SK-N-SH (cell line): ENCODE measurements at regions not wholly inside any gene's neighbourhood (a gene's known extent, or its start where the extent isn't known, plus 50 kb on each side); places are given as distances from the start of the nearest gene placed in this dataset.

Experiments
- CTCF ChIA-PET: fragments of 300-600, 350-600 bp; formaldehyde crosslinking; extraction: SDS; loops from one replicate; lab custom pipeline; 2021; lab: Yijun Ruan, JAX
- POLR2A ChIA-PET: fragments of 350-600 bp; sonication (Branson Sonifier 250); formaldehyde crosslinking; extraction: SDS; loops from one replicate; lab custom pipeline; 2020; ENCODE audit warnings: antibody characterized with exemption, inconsistent platforms; lab: Yijun Ruan, JAX
- DNase-seq: peaks from one replicate; pipeline ENCODE4 v3.0.0; 2012
- H2AFZ ChIP-seq: fragments of 200-600 bp; sonication (generic); 2 replicates; pipeline ENCODE4 v1.8.1; 2016; ENCODE audit warnings: antibody characterized with exemption, mild to moderate bottlenecking, low read depth
- H3F3A ChIP-seq: fragments of 200-600 bp; sonication (generic); replicated peaks from 2 replicates; pipeline ENCODE3; 2016; ENCODE audit warnings: antibody characterized with exemption, mild to moderate bottlenecking; ENCODE audit not compliant: insufficient read depth
- H3K27ac ChIP-seq, 2 experiments: fragments of 200-500 bp in 1 of 2; fragments of 200-600 bp in 1 of 2; sonication (Bioruptor generic) in 1 of 2; sonication (generic), shearing (Covaris generic) in 1 of 2; 2 replicates each; pipeline versions ENCODE4 v1.5.1 to v1.6.1; 2014 to 2016; ENCODE audit warnings: low read depth in 2 of 2, inconsistent platforms in 1 of 2, low read length in 1 of 2, mild to moderate bottlenecking in 1 of 2, mixed read lengths in 1 of 2
- H3K27me3 ChIP-seq: fragments of 200-600 bp; sonication (generic), shearing (Covaris generic); 2 replicates; pipeline ENCODE4 v1.6.1; 2016; ENCODE audit warnings: mixed run types; ENCODE audit not compliant: insufficient read depth
- H3K36me3 ChIP-seq, 2 experiments: fragments of 200-500 bp in 1 of 2; fragments of 200-600 bp in 1 of 2; sonication (Bioruptor generic) in 1 of 2; sonication (generic) in 1 of 2; replicated peaks in 1 of 2; 2 replicates each; pipeline versions ENCODE3 to v1.5.1; 2014 to 2016; ENCODE audit warnings: low read length in 1 of 2, mild to moderate bottlenecking in 1 of 2; ENCODE audit not compliant: insufficient read depth in 2 of 2, control insufficient read depth in 1 of 2
- H3K4me1 ChIP-seq, 2 experiments: fragments of 200-500 bp in 1 of 2; fragments of 200-600 bp in 1 of 2; sonication (Bioruptor generic) in 1 of 2; sonication (generic), shearing (Covaris generic) in 1 of 2; 2 replicates each; pipeline versions ENCODE4 v1.5.1 to v1.6.1; 2014 to 2016; ENCODE audit warnings: low read depth in 1 of 2, low read length in 1 of 2, mixed run types in 1 of 2; ENCODE audit not compliant: insufficient read depth in 2 of 2, control insufficient read depth in 1 of 2
- H3K4me2 ChIP-seq: fragments of 200-600 bp; sonication (generic), shearing (Covaris generic); 2 replicates; pipeline ENCODE4 v1.6.1; 2017; ENCODE audit warnings: mixed run types
- H3K4me3 ChIP-seq, 2 experiments: fragments of 200-500 bp in 1 of 2; fragments of 200-600 bp in 1 of 2; sonication (Bioruptor generic) in 1 of 2; sonication (generic), shearing (Covaris generic) in 1 of 2; 2 replicates each; pipeline versions ENCODE4 v1.5.1 to v1.8.1; 2014 to 2016; ENCODE audit warnings: low read depth in 2 of 2, inconsistent platforms in 1 of 2, low read length in 1 of 2, mild to moderate bottlenecking in 1 of 2, mixed read lengths in 1 of 2, moderate library complexity in 1 of 2
- H3K79me2 ChIP-seq: fragments of 200-600 bp; sonication (generic); 2 replicates; pipeline ENCODE4 v1.8.1; 2017; ENCODE audit warnings: mild to moderate bottlenecking; ENCODE audit not compliant: insufficient read depth
- H3K9ac ChIP-seq: fragments of 200-600 bp; sonication (generic); 2 replicates; pipeline ENCODE4 v1.6.1; 2017; ENCODE audit warnings: mixed run types
- H3K9me2 ChIP-seq: fragments of 200-600 bp; sonication (generic); 2 replicates; pipeline ENCODE4 v1.6.1; 2017; ENCODE audit warnings: mixed run types
- H3K9me3 ChIP-seq: fragments of 200-600 bp; sonication (generic); 2 replicates; pipeline ENCODE4 v1.6.1; 2017; ENCODE audit warnings: mixed run types, mild to moderate bottlenecking, moderate library complexity
- H4K20me1 ChIP-seq: fragments of 200-600 bp; sonication (generic); 2 replicates; pipeline ENCODE4 v1.6.1; 2017; ENCODE audit warnings: mild to moderate bottlenecking, mixed run types; ENCODE audit not compliant: insufficient read depth
- CHD2 ChIP-seq: fragments of 150-350 bp; IDR thresholded peaks from 2 replicates; pipeline ENCODE4 v1.6.1; 2018; ENCODE audit warnings: low read length; ENCODE audit not compliant: partially characterized antibody
- CTCF ChIP-seq: fragments of 200-600 bp; sonication (generic); IDR thresholded peaks from 2 replicates; pipeline ENCODE4 v1.6.1; 2017; ENCODE audit warnings: antibody characterized with exemption, mild to moderate bottlenecking, moderate library complexity
- EP300 ChIP-seq, 2 experiments: IDR thresholded peaks; 2 replicates each; pipeline versions ENCODE4 v1.4.0 to v1.6.1; 2012; ENCODE audit warnings: borderline replicate concordance in 1 of 2, low read depth in 1 of 2, low read length in 1 of 2
- FOSL2 ChIP-seq: IDR thresholded peaks from 2 replicates; pipeline ENCODE4 v1.4.0; 2012; ENCODE audit warnings: low read depth, mild to moderate bottlenecking, moderate library complexity, borderline replicate concordance
- FOXM1 ChIP-seq: IDR thresholded peaks from 2 replicates; pipeline ENCODE4 v1.4.0; 2012; ENCODE audit warnings: low read depth, mild to moderate bottlenecking
- GATA2 ChIP-seq: sonication (generic); formaldehyde crosslinking; IDR thresholded peaks from 2 replicates; pipeline ENCODE4 v1.5.0; 2020; ENCODE audit warnings: mild to moderate bottlenecking, missing genetic modification reagents
- IRF3 ChIP-seq: fragments of 150-350 bp; IDR thresholded peaks from 2 replicates; pipeline ENCODE4 v1.6.1; 2016; ENCODE audit warnings: mild to moderate bottlenecking, low read depth, low read length
- JUND ChIP-seq: IDR thresholded peaks from 2 replicates; pipeline ENCODE4 v1.4.0; 2012
- MAX ChIP-seq: IDR thresholded peaks from 2 replicates; pipeline ENCODE4 v1.4.0; 2012; ENCODE audit warnings: low read depth
- MXI1 ChIP-seq: IDR thresholded peaks from 2 replicates; pipeline ENCODE4 v1.6.1; 2012; ENCODE audit warnings: mild to moderate bottlenecking, low read depth, low read length, improper control_type of control experiment
- POLR2AphosphoS5 ChIP-seq: IDR thresholded peaks from 2 replicates; pipeline ENCODE4 v1.6.1; 2012; ENCODE audit warnings: low read depth, low read length
- RAD21 ChIP-seq: IDR thresholded peaks from 2 replicates; pipeline ENCODE4 v1.6.1; 2012; ENCODE audit warnings: mild to moderate bottlenecking, low read length
- RCOR1 ChIP-seq: fragments of 150-350 bp; IDR thresholded peaks from 2 replicates; pipeline ENCODE4 v1.6.1; 2017; ENCODE audit warnings: antibody characterized with exemption, low read length
- SIN3A ChIP-seq: IDR thresholded peaks from 2 replicates; pipeline ENCODE4 v1.6.1; 2012; ENCODE audit warnings: low read depth, mild to moderate bottlenecking, low read length, moderate library complexity, borderline replicate concordance
- SMC3 ChIP-seq: IDR thresholded peaks from 2 replicates; pipeline ENCODE4 v1.6.1; 2012; ENCODE audit warnings: low read depth, low read length, improper control_type of control experiment
- TAF1 ChIP-seq: IDR thresholded peaks from 2 replicates; pipeline ENCODE4 v1.6.1; 2012; ENCODE audit warnings: low read depth, mild to moderate bottlenecking, low read length, moderate library complexity, borderline replicate concordance
- TCF12 ChIP-seq: IDR thresholded peaks from 2 replicates; pipeline ENCODE4 v1.4.0; 2012
- YY1 ChIP-seq: IDR thresholded peaks from 2 replicates; pipeline ENCODE4 v1.4.0; 2012; ENCODE audit warnings: low read depth, mild to moderate bottlenecking
- WGBS: methylation state at CpG from one replicate; pipeline ENCODE4 v1.1.6; 2017; ENCODE audit warnings: low lambda C conversion rate; 5-methylcytosine and 5-hydroxymethylcytosine counted together

- H3K9me2 ChIP-seq: no peaks in the 10 kb centered on the region
- H3K27me3 ChIP-seq: no peaks in the 10 kb centered on the region
- no peak overlapping the region for H3K4me3 ChIP-seq
- peak overlapping the region; percentile 44; the same call in 1 of the 2 replicates for H2AFZ ChIP-seq
- H3K9ac ChIP-seq: no peak overlapping the region
- 0 out of 2 replicates have a peak, but pooled peaks have one; percentile 8 for TF ChIP-seq FOSL2
- TF ChIP-seq RAD21: no peak
- H3K4me1 ChIP-seq: no peaks in the 10 kb centered on the region
- no peaks in the 10 kb centered on the region for H4K20me1 ChIP-seq
- 55% methylated on average over 2 of the region's 2 CpGs for WGBS
- no peaks in the 10 kb centered on the region for H3F3A ChIP-seq
- ChIA-PET POLR2A (no interaction called here), CTCF (no interaction called here)
- H3K36me3 ChIP-seq: no peaks in the 10 kb centered on the region
- DNase-seq: no peak
- H3K9me3 ChIP-seq: no peaks in the 10 kb centered on the region
- no peaks in the 10 kb centered on the region for H3K79me2 ChIP-seq
- peak overlapping the region in 1 of 2 experiments; percentile 29; a peak in 2 of 4 replicates for H3K27ac ChIP-seq
- no peak overlapping the region for H3K4me2 ChIP-seq
These were observed 594.8 kb upstream of the ZEB2 start for GRCh38 chr2:145114726-145115125.

GRCh38 chr2:145112467-145112866 is 592.5 kb upstream of the ZEB2 start:
- no peak overlapping the region for H3K4me3 ChIP-seq
- H3K27ac ChIP-seq: no peak overlapping the region
- no peaks in the 10 kb centered on the region for H3K79me2 ChIP-seq
- no peak overlapping the region for H3K4me2 ChIP-seq
- H4K20me1 ChIP-seq: no peaks in the 10 kb centered on the region
- no peak for DNase-seq
- H2AFZ ChIP-seq: no peak overlapping the region
- H3K9me3 ChIP-seq: no peaks in the 10 kb centered on the region
- H3K4me1 ChIP-seq: peaks cover 0 to 2% of the 10 kb centered on the region in 2 experiments; a peak in 1 of 4 replicates
- no peak overlapping the region for H3K9ac ChIP-seq
- POLR2A ChIA-PET: no interaction called here
- H3F3A ChIP-seq: no peaks in the 10 kb centered on the region
- H3K27me3 ChIP-seq: no peaks in the 10 kb centered on the region
- no peaks in the 10 kb centered on the region for H3K9me2 ChIP-seq
- CTCF ChIA-PET: interaction anchor here (0.7 kb wide), 1 partner anchor 385 kb away, joined by 3 read pairs; no protein-coding TSS in a partner anchor
- no peaks in the 10 kb centered on the region for H3K36me3 ChIP-seq
- TF ChIP-seq IRF3: no peak
- no peak for TF ChIP-seq CHD2
- TF ChIP-seq MXI1: no peak
- no peak for TF ChIP-seq JUND
- no peak for TF ChIP-seq EP300 (IDR thresholded peaks at IDR 0.05; ENCODE audit: borderline replicate concordance in 1 of 2, low read depth in 1 of 2, low read length in 1 of 2)
- TF ChIP-seq SIN3A: no peak
- no peak for TF ChIP-seq YY1
- no peak for TF ChIP-seq TAF1
- TF ChIP-seq CTCF: no peak
- TF ChIP-seq GATA2 (CRISPR knock-in tag): no peak
- no peak for TF ChIP-seq SMC3
- TF ChIP-seq TCF12: no peak
- no peak for TF ChIP-seq RCOR1
- no peak for TF ChIP-seq MAX
- no peak for TF ChIP-seq POLR2AphosphoS5
- no peak for TF ChIP-seq FOXM1
